Transverse colon (tissue), 4 donors: ENCODE measurements at regions not wholly inside any gene's neighbourhood (a gene's known extent, or its start where the extent isn't known, plus 50 kb on each side); places are given as distances from the start of the nearest gene placed in this dataset.

Experiments used
- DNase-seq: peaks from one replicate; pipeline ENCODE4 v3.0.0-alpha.2; 2019
- H3K27ac ChIP-seq, 4 donors: fragments of 200-600 bp; sonication (generic); 2 replicates each; pipeline ENCODE4 v1.5.1; 2016 to 2018; ENCODE audit warnings: inconsistent platforms in 4 of 4
- H3K27me3 ChIP-seq: fragments of 200-600 bp; sonication (generic); 2 replicates; pipeline ENCODE4 v1.5.1; 2017; ENCODE audit warnings: inconsistent platforms
- H3K36me3 ChIP-seq, 4 donors: fragments of 200-600 bp; sonication (generic); 2 replicates each; pipeline ENCODE4 v1.5.1; 2017 to 2019; ENCODE audit warnings: inconsistent platforms in 4 of 4
- H3K4me1 ChIP-seq, 4 donors: fragments of 200-600 bp; sonication (generic); 2 replicates each; pipeline ENCODE4 v1.5.1; 2017 to 2020; ENCODE audit warnings: inconsistent platforms in 4 of 4
- H3K4me3 ChIP-seq, 4 donors: fragments of 200-600 bp; sonication (generic); 1 replicate in 1 of 4; 2 replicates in 3 of 4; pipeline versions ENCODE4 v1.5.1 to v1.6.1; 2017 to 2019; ENCODE audit warnings: inconsistent platforms in 4 of 4
- H3K9me3 ChIP-seq, 2 donors: fragments of 200-600 bp; sonication (generic); 2 replicates each; pipeline ENCODE4 v1.5.1; 2017 to 2019; ENCODE audit warnings: inconsistent platforms in 2 of 2
- EP300 ChIP-seq: sonication (generic); formaldehyde crosslinking; IDR thresholded peaks from one replicate; pipeline ENCODE4 v1.6.1; 2017; ENCODE audit warnings: antibody characterized with exemption, low read depth
- POLR2A ChIP-seq: fragments of 450-650 bp; IDR thresholded peaks from one replicate; pipeline ENCODE4 v1.6.1; 2016; ENCODE audit warnings: antibody characterized with exemption, mild to moderate bottlenecking, moderate library complexity
- POLR2AphosphoS5 ChIP-seq, 3 donors: sonication (generic); formaldehyde crosslinking; IDR thresholded peaks; one replicate each; pipeline ENCODE4 v1.6.1; 2016; ENCODE audit warnings: antibody characterized with exemption in 3 of 3
- WGBS, 2 donors: methylation state at CpG; one replicate each; pipeline ENCODE4 v1.1.5; 2018; ENCODE audit warnings: low coverage in 1 of 2; 5-methylcytosine and 5-hydroxymethylcytosine counted together
- in situ Hi-C, 4 donors: fragments of 200-750 bp; cut with MboI; loops; one replicate each; pipeline versions ENCODE4 v1.15.0 to v1.15.1; 2017; ENCODE audit warnings: low sequenced_read_pairs in 3 of 4, low pct_ligation_motif_present in 1 of 4, low pct_unique_long_range_greater_than_20kb in 1 of 4
- intact Hi-C: fragments of 100-400 bp; cut with DNase I; formaldehyde crosslinking; loops from one replicate; pipeline ENCODE4 v1.15.1; 2023; ENCODE audit warnings: low total_unique reads
- TF ChIP-seq, protein P1 (sequence below), 5 experiments: fragments of 200-600 bp in 3 of 5; fragments of 450-650 bp in 2 of 5; sonication (generic) in 3 of 5; IDR thresholded peaks; 1 replicate in 2 of 5; 2 replicates in 3 of 5; pipeline ENCODE4 v1.5.1; 2016 to 2017; ENCODE audit warnings: antibody characterized with exemption in 5 of 5, inconsistent platforms in 3 of 5, mild to moderate bottlenecking in 2 of 5, moderate library complexity in 1 of 5

DNA sequence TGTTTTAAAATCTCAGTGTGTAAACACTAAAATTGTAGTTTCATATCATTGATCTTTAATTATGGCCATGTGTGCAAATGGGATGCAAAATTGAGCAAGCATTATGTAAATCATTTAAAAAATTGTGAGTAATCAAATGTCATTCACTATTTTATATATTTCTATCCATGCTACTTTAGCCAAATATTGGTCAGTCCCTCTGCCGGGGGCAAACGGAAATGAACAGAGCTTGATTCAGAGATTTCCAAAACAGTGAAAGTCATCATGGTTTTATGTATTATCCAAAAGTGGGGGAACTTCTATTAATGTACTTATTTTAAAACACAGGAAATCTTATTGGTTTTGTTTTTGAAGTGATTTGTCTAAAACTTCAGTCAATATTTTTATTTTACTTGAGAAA is 219.1 kb downstream of the IRS2 start:
- intact Hi-C loops, result no loop called here
- in situ Hi-C loops, result no loop called here
- H3K4me3 ChIP-seq, result no peak overlapping the region
- no peak for DNase-seq
- no peaks in the 10 kb centered on the region for H3K27me3 ChIP-seq
- no peaks in the 10 kb centered on the region for H3K36me3 ChIP-seq
- H3K27ac ChIP-seq, result no peak overlapping the region
- TF ChIP-seq EP300 (no peak), POLR2AphosphoS5 (IDR thresholded peaks at IDR 0.05) (no peak), POLR2A (no peak)
- TF ChIP-seq, protein P1, sequence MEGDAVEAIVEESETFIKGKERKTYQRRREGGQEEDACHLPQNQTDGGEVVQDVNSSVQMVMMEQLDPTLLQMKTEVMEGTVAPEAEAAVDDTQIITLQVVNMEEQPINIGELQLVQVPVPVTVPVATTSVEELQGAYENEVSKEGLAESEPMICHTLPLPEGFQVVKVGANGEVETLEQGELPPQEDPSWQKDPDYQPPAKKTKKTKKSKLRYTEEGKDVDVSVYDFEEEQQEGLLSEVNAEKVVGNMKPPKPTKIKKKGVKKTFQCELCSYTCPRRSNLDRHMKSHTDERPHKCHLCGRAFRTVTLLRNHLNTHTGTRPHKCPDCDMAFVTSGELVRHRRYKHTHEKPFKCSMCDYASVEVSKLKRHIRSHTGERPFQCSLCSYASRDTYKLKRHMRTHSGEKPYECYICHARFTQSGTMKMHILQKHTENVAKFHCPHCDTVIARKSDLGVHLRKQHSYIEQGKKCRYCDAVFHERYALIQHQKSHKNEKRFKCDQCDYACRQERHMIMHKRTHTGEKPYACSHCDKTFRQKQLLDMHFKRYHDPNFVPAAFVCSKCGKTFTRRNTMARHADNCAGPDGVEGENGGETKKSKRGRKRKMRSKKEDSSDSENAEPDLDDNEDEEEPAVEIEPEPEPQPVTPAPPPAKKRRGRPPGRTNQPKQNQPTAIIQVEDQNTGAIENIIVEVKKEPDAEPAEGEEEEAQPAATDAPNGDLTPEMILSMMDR (IDR thresholded peaks at IDR 0.05), result no peak
- no peaks in the 10 kb centered on the region for H3K9me3 ChIP-seq
- H3K4me1 ChIP-seq, result peaks cover 0 to 3% (median 0%) of the 10 kb centered on the region in 4 donors
- 76 to 81% methylated on average over 2 of the region's 2 CpGs for WGBS, 2 donors

DNA sequence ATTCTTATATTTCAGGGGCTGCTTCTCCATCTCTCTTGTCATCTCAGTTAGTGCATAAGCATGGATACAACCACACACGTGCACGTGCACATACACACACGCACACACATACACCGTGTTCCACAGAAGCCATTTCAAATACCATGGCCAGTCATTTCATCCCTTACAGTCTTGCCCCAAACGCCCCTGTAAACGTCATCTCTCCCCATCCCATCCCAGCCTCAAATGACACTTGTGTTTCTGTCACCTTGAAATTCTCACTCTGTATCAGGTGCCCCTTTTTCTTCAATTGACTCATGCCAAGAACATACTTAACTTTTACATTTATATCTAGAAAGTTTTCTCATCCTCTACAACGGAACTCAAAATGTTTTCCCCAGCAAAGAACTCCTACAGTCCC is 220.5 kb downstream of the IRS2 start:
- 85 to 86% methylated on average over 7 of the region's 7 CpGs for WGBS, 2 donors
- H3K4me1 ChIP-seq, result peaks cover 0 to 3% (median 0%) of the 10 kb centered on the region in 4 donors
- no peaks in the 10 kb centered on the region for H3K27me3 ChIP-seq
- no peaks in the 10 kb centered on the region for H3K36me3 ChIP-seq
- H3K4me3 ChIP-seq, result no peak overlapping the region
- no peak for DNase-seq
- in situ Hi-C loops (no loop called here), intact Hi-C loops (no loop called here)
- no peak overlapping the region for H3K27ac ChIP-seq
- H3K9me3 ChIP-seq, result no peaks in the 10 kb centered on the region
- TF ChIP-seq POLR2AphosphoS5 (IDR thresholded peaks at IDR 0.05) (no peak), EP300 (no peak), POLR2A (no peak)
- TF ChIP-seq, protein P1 (IDR thresholded peaks at IDR 0.05), result no peak

DNA sequence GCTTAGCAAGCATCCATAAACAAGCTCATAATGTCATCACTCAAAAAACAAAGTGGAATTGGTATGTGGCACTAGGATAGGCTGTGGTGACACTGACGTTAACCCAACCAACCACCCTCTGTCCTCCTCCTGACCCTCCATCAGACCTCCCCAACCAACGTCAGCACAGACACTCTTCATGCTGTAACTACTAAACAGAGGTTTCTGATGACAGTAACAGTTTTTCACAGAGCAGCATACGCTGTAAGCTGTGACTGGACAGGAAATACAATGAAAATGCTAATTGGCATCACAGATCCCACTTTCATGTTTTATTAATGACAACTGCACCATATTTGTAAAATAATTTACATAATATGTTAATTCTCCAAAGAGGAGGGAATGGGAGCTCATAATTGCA is 238.0 kb downstream of the IRS2 start:
- no peak for TF ChIP-seq POLR2A
- no peak for TF ChIP-seq EP300
- TF ChIP-seq, protein P1 (IDR thresholded peaks at IDR 0.05), result no peak
- TF ChIP-seq POLR2AphosphoS5 (IDR thresholded peaks at IDR 0.05), result no peak
- in situ Hi-C loops, result no loop called here
- Histone ChIP-seq H3K36me3 (no peaks in the 10 kb centered on the region), H3K27ac (no peak overlapping the region), H3K4me3 (no peak overlapping the region), H3K9me3 (no peaks in the 10 kb centered on the region), H3K27me3 (no peaks in the 10 kb centered on the region), H3K4me1 (no peaks in the 10 kb centered on the region)
- WGBS, 2 donors, result 64 to 70% methylated on average over 3 of the region's 3 CpGs
- no peak for DNase-seq
- intact Hi-C loops, result no loop called here

DNA sequence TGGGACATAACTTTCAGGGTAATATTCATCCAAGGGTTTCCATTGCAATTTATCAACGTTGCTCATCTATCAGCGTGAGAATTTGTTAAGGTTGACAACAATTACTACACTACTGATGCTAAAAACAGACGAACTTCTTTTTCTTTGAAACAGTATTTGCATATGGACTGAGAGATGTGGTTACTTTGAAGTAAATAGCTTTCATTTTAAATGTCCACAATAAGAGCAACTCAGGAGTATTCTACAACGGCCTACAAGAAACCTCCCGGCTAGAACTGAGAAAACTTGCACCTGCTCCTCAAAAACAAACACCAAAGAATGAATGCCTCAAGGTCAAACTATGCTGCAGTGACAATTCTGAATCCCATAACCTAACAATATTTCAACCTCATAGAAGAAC is 238.4 kb downstream of the IRS2 start:
- in situ Hi-C loops (no loop called here), intact Hi-C loops (no loop called here)
- no peak for DNase-seq
- H3K27me3 ChIP-seq, result no peaks in the 10 kb centered on the region
- WGBS, 2 donors, result 78 to 82% methylated on average over 5 of the region's 5 CpGs
- no peaks in the 10 kb centered on the region for H3K4me1 ChIP-seq
- TF ChIP-seq POLR2AphosphoS5 (IDR thresholded peaks at IDR 0.05), result no peak
- no peak for TF ChIP-seq POLR2A
- H3K27ac ChIP-seq, result no peak overlapping the region
- no peaks in the 10 kb centered on the region for H3K36me3 ChIP-seq
- no peaks in the 10 kb centered on the region for H3K9me3 ChIP-seq
- no peak overlapping the region for H3K4me3 ChIP-seq

DNA sequence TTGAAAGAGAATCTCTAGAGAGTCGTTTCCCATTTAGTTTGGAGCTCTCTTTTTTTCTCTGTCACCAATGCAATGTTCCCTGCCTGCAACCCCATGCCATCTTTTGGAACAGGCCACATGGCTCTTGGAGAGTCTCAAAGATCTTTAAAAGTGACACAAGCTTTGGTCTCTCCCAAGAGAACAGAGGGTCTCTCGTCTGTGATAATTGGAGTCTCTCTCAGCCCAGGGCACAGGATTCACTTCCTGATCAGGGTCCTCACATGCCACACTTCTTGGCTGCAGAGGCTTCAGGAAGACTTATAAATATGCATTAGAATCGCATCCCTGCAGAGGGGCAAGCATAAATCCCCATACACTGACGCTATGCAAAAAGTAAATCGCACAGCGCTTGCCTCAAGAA is 240.5 kb downstream of the IRS2 start:
- DNase-seq, result no peak
- intact Hi-C loops, result no loop called here
- Histone ChIP-seq H3K9me3 (no peaks in the 10 kb centered on the region), H3K27me3 (no peaks in the 10 kb centered on the region), H3K27ac (no peak overlapping the region), H3K4me1 (no peaks in the 10 kb centered on the region), H3K36me3 (no peaks in the 10 kb centered on the region), H3K4me3 (no peak overlapping the region)
- no peak for TF ChIP-seq POLR2A
- TF ChIP-seq, protein P1 (IDR thresholded peaks at IDR 0.05), result no peak
- WGBS, 2 donors, result 54 to 64% methylated on average over 5 to 6 of the region's 6 CpGs
- in situ Hi-C loops, result no loop called here
